B cell (primary cell): ENCODE measurements at regions not wholly inside any gene's neighbourhood (a gene's known extent, or its start where the extent isn't known, plus 50 kb on each side); places are given as distances from the start of the nearest gene placed in this dataset.

Experiments
- ATAC-seq: fragments of 200-7000 bp; cut with Tn5 transposase; one replicate; pipeline ENCODE4 v1.10.0; 2021; ENCODE audit warnings: low read depth, mild to moderate bottlenecking, moderate number of reproducible peaks, moderate library complexity
- CTCF ChIA-PET: fragments of 350-600 bp; sonication (Branson Sonifier 250); formaldehyde crosslinking; loops from one replicate; lab custom pipeline; 2021; ENCODE audit warnings: antibody characterized with exemption, inconsistent platforms; lab: Charles Lee
- POLR2A ChIA-PET: fragments of 350-600 bp; sonication (Branson Sonifier 250); formaldehyde crosslinking; loops from one replicate; lab custom pipeline; 2021; ENCODE audit warnings: antibody characterized with exemption; lab: Charles Lee
- DNase-seq: peaks from one replicate; pipeline ENCODE4 v3.0.0; 2013
- H2AFZ ChIP-seq: 2 replicates; pipeline ENCODE4 v1.6.1; 2012; ENCODE audit warnings: mild to moderate bottlenecking, low read depth, low read length; ENCODE audit not compliant: insufficient read depth, poor library complexity, severe bottlenecking
- H3K27ac ChIP-seq, 2 donors: 1 replicate in 1 of 2; 2 replicates in 1 of 2; pipeline ENCODE4 v1.5.1; 2012 to 2013; ENCODE audit warnings: low read length in 2 of 2, mild to moderate bottlenecking in 2 of 2, moderate library complexity in 1 of 2
- H3K27me3 ChIP-seq, 4 experiments: fragments of 200-600 bp in 1 of 4; sonication (generic) in 1 of 4; replicated peaks in 1 of 4; 1 replicate in 2 of 4; 2 replicates in 2 of 4; pipeline versions ENCODE4 v1.6.1 to v1.7.0; 2013 to 2016; ENCODE audit warnings: low read length in 3 of 4, mild to moderate bottlenecking in 2 of 4, mixed read lengths in 1 of 4, moderate library complexity in 1 of 4; ENCODE audit not compliant: insufficient read depth in 4 of 4, control insufficient read depth in 3 of 4; ENCODE audit errors: control extremely low read depth in 1 of 4
- H3K36me3 ChIP-seq, 2 experiments: replicated peaks in 1 of 2; 1 replicate in 1 of 2; 2 replicates in 1 of 2; pipeline versions ENCODE4 v1.6.1 to v1.7.1; 2013; ENCODE audit warnings: low read length in 1 of 2; ENCODE audit not compliant: insufficient read depth in 2 of 2, control insufficient read depth in 1 of 2; ENCODE audit errors: control extremely low read depth in 1 of 2, extremely low read depth in 1 of 2
- H3K4me1 ChIP-seq, 2 donors: fragments of 200-600 bp in 1 of 2; sonication (generic) in 1 of 2; 1 replicate in 1 of 2; 2 replicates in 1 of 2; pipeline versions ENCODE4 v1.5.1 to v1.6.1; 2013 to 2017; ENCODE audit warnings: low read length in 2 of 2; ENCODE audit not compliant: control insufficient read depth in 2 of 2, insufficient read depth in 2 of 2
- H3K4me2 ChIP-seq: replicated peaks from 2 replicates; pipeline ENCODE3; 2012; ENCODE audit warnings: mild to moderate bottlenecking, low read depth, low read length; ENCODE audit not compliant: poor library complexity, severe bottlenecking
- H3K4me3 ChIP-seq, 5 experiments: fragments of 200-600 bp in 1 of 5; sonication (generic) in 1 of 5; 1 replicate in 3 of 5; 2 replicates in 2 of 5; pipeline versions ENCODE4 v1.5.1 to v1.7.0; 2011 to 2016; ENCODE audit warnings: low read length in 4 of 5, mild to moderate bottlenecking in 4 of 5, low read depth in 2 of 5, control low read depth in 1 of 5, moderate library complexity in 1 of 5; ENCODE audit not compliant: insufficient read depth in 1 of 5; ENCODE audit errors: control extremely low read depth in 1 of 5, extremely low read depth in 1 of 5
- H3K79me2 ChIP-seq: fragments of 200-600 bp; sonication (generic); one replicate; pipeline ENCODE4 v1.6.0; 2016; ENCODE audit warnings: low read length; ENCODE audit not compliant: control insufficient read depth, insufficient read depth
- H3K9ac ChIP-seq: fragments of 200-600 bp; sonication (generic); 2 replicates; pipeline ENCODE4 v1.6.1; 2017; ENCODE audit warnings: mild to moderate bottlenecking, low read length, moderate library complexity
- H3K9me3 ChIP-seq, 3 donors: one replicate each; pipeline versions ENCODE4 v1.6.1 to v1.7.1; 2013; ENCODE audit warnings: low read length in 2 of 3; ENCODE audit not compliant: control insufficient read depth in 2 of 3, insufficient read depth in 1 of 3; ENCODE audit errors: control extremely low read depth in 1 of 3
- H4K20me1 ChIP-seq: 2 replicates; pipeline ENCODE4 v1.6.0; 2012; ENCODE audit warnings: mild to moderate bottlenecking, low read length; ENCODE audit not compliant: insufficient read depth, control insufficient read depth, poor library complexity, severe bottlenecking
- H3K27ac Mint-ChIP-seq: one replicate; pipeline ENCODE4 v1.8.0; 2021; ENCODE audit warnings: mixed read lengths
- H3K27me3 Mint-ChIP-seq: one replicate; pipeline ENCODE4 v1.8.0; 2021; ENCODE audit warnings: mixed read lengths
- H3K4me1 Mint-ChIP-seq: one replicate; pipeline ENCODE4 v1.8.0; 2021; ENCODE audit warnings: mixed read lengths
- H3K4me3 Mint-ChIP-seq: one replicate; pipeline ENCODE4 v1.8.0; 2021; ENCODE audit warnings: mixed read lengths
- H3K9me3 Mint-ChIP-seq: one replicate; pipeline ENCODE4 v1.8.0; 2022; ENCODE audit warnings: mixed read lengths; ENCODE audit not compliant: insufficient read depth
- CTCF ChIP-seq: fragments of 200-600 bp; IDR thresholded peaks from one replicate; pipeline ENCODE4 v1.8.0; 2022; ENCODE audit warnings: antibody characterized with exemption, mild to moderate bottlenecking
- EZH2 ChIP-seq: IDR thresholded peaks from 2 replicates; pipeline ENCODE4 v1.6.1; 2012; ENCODE audit warnings: borderline replicate concordance, low read depth, mild to moderate bottlenecking, moderate library complexity, low read length; ENCODE audit not compliant: insufficient read depth, poor library complexity, severe bottlenecking
- WGBS: methylation state at CpG from one replicate; pipeline ENCODE4 v1.1.5; 2013; ENCODE audit warnings: missing lambda C conversion rate; ENCODE audit not compliant: insufficient coverage; 5-methylcytosine and 5-hydroxymethylcytosine counted together
- intact Hi-C: fragments of 100-400 bp; cut with micrococcal nuclease; formaldehyde crosslinking; loops from one replicate; pipeline ENCODE4 v1.10.0; 2022

GRCh38 chr5:96282020-96282419 lies 151.0 kb downstream of the PCSK1 start:
- intact Hi-C loops, result no loop called here
- POLR2A ChIA-PET, result no interaction called here
- Histone ChIP-seq H3K4me2 (no peak overlapping the region), H4K20me1 (no peaks in the 10 kb centered on the region), H3K4me3 (no peak overlapping the region), H3K27me3 (no peaks in the 10 kb centered on the region), H3K4me1 (no peaks in the 10 kb centered on the region), H3K9me3 (no peaks in the 10 kb centered on the region), H2AFZ (no peak overlapping the region), H3K9ac (no peak overlapping the region), H3K79me2 (no peaks in the 10 kb centered on the region), H3K36me3 (no peaks in the 10 kb centered on the region), H3K27ac (no peak overlapping the region)
- no peak for ATAC-seq
- Mint-ChIP-seq H3K4me3 (no peak overlapping the region), H3K4me1 (no peaks in the 10 kb centered on the region), H3K27me3 (peaks cover 12% of the 10 kb centered on the region), H3K9me3 (no peaks in the 10 kb centered on the region), H3K27ac (no peak overlapping the region)
- CTCF ChIA-PET, result no interaction called here
- DNase-seq, result no peak
- TF ChIP-seq CTCF (no peak), EZH2 (no peak)
- WGBS, result 84% methylated on average over 3 of the region's 8 CpGs

DNA sequence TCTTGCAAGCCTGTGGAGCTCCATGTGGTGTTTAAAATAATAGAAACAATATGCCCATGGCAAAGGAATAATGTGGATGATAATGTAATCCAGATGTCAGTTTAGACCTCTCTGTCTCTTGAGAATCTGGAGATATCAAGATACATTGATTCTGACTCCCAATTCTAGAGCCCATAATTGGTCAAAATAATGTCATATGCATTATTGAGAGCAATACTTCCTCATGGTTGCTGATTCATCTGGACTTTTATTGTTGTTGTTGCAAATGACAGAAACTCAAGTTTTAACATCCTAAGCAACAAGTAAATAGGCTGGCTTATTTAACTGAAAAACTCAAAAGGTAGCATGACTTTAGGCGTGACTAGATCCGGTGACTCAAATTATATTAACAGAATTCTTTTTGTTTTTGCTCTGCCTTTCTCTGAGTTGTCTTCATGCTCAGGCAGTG lies 152.1 kb downstream of the PCSK1 start:
- Mint-ChIP-seq H3K4me1 (no peaks in the 10 kb centered on the region), H3K27me3 (peaks cover 9% of the 10 kb centered on the region), H3K27ac (no peak overlapping the region), H3K4me3 (no peak overlapping the region), H3K9me3 (no peaks in the 10 kb centered on the region)
- Histone ChIP-seq H4K20me1 (no peaks in the 10 kb centered on the region), H3K4me3 (no peak overlapping the region), H3K9ac (no peak overlapping the region), H3K4me1 (no peaks in the 10 kb centered on the region), H3K27ac (no peak overlapping the region), H3K79me2 (no peaks in the 10 kb centered on the region), H3K36me3 (no peaks in the 10 kb centered on the region), H3K4me2 (no peak overlapping the region), H3K27me3 (no peaks in the 10 kb centered on the region), H2AFZ (no peak overlapping the region), H3K9me3 (no peaks in the 10 kb centered on the region)
- no peak for TF ChIP-seq CTCF
- TF ChIP-seq EZH2, result no peak
- intact Hi-C loops, result no loop called here
- ChIA-PET CTCF (interaction anchor here (1.0 kb wide), 1 partner anchor 10 kb away, joined by 3 read pairs; no protein-coding TSS in a partner anchor), POLR2A (no interaction called here)
- no peak for DNase-seq
- ATAC-seq, result no peak
- WGBS, result no CpG with 5 or more reads among the region's 2 CpGs
